Gastroesophageal sphincter (tissue), 4 donors: ENCODE measurements at regions not wholly inside any gene's neighbourhood (a gene's known extent, or its start where the extent isn't known, plus 50 kb on each side); places are given as distances from the start of the nearest gene placed in this dataset.

Experiments used
- ATAC-seq: fragments of 150-250 bp; one replicate; pipeline ENCODE4 v1.9.1; 2016; ENCODE audit warnings: mild to moderate bottlenecking, moderate library complexity
- H3K27ac ChIP-seq, 4 donors: fragments of 200-600 bp; sonication (generic) in 3 of 4; 1 replicate in 3 of 4; 2 replicates in 1 of 4; pipeline ENCODE4 v1.5.1; 2016 to 2019
- H3K27me3 ChIP-seq: fragments of 200-600 bp; sonication (generic); one replicate; pipeline ENCODE4 v1.5.1; 2019
- H3K36me3 ChIP-seq, 2 donors: fragments of 200-600 bp; sonication (generic); one replicate each; pipeline ENCODE4 v1.5.1; 2019; ENCODE audit warnings: control low read depth in 1 of 2
- H3K4me1 ChIP-seq, 3 donors: fragments of 200-600 bp; sonication (generic); 1 replicate in 2 of 3; 2 replicates in 1 of 3; pipeline ENCODE4 v1.5.1; 2016 to 2019; ENCODE audit warnings: control low read depth in 2 of 3
- H3K4me3 ChIP-seq, 2 donors: fragments of 200-600 bp; sonication (generic); one replicate each; pipeline ENCODE4 v1.5.1; 2019; ENCODE audit warnings: mild to moderate bottlenecking in 1 of 2, moderate library complexity in 1 of 2
- H3K9me3 ChIP-seq, 3 donors: fragments of 200-600 bp; sonication (generic); one replicate each; pipeline ENCODE4 v1.5.1; 2017 to 2019; ENCODE audit warnings: control low read depth in 2 of 3
- CTCF ChIP-seq, 4 experiments: fragments of 200-600 bp in 2 of 4; fragments of 450-650 bp in 2 of 4; sonication (generic) in 1 of 4; IDR thresholded peaks; one replicate each; pipeline ENCODE4 v1.5.1; 2017 to 2019; ENCODE audit warnings: antibody characterized with exemption in 4 of 4, mild to moderate bottlenecking in 2 of 4, moderate library complexity in 2 of 4
- EP300 ChIP-seq: sonication (generic); formaldehyde crosslinking; IDR thresholded peaks from one replicate; pipeline ENCODE4 v1.6.1; 2017; ENCODE audit warnings: antibody characterized with exemption, mild to moderate bottlenecking
- POLR2A ChIP-seq, 2 donors: fragments of 450-650 bp; IDR thresholded peaks; one replicate each; pipeline ENCODE4 v1.6.1; 2017; ENCODE audit warnings: antibody characterized with exemption in 2 of 2, mild to moderate bottlenecking in 2 of 2, moderate library complexity in 1 of 2
- POLR2AphosphoS5 ChIP-seq: sonication (generic); formaldehyde crosslinking; IDR thresholded peaks from one replicate; pipeline ENCODE4 v1.6.1; 2017; ENCODE audit warnings: antibody characterized with exemption
- WGBS, 2 donors: methylation state at CpG; one replicate each; pipeline ENCODE4 v1.1.5; 2018; ENCODE audit warnings: low coverage in 1 of 2; 5-methylcytosine and 5-hydroxymethylcytosine counted together

DNA sequence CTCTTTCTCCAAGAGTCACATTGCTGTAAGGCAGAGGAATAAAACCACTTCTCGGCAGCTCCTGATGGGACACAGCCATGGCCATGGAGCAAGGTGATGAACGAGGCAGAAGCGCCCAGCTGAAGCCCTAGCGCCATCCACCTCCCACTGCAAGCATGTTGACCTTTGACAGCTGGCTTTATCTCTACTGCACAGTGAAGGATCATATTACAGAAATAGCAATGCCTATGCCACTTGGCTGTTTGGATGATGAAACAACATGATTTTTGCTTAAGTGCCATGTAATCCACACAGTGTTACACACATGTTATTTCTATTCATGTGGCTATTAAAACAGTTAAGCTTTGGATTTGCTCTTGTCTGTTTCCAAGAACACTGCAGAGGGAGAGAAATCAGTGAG lies 167.7 kb downstream of the VAPA start:
- no peak overlapping the region for H3K27ac ChIP-seq
- H3K4me1 ChIP-seq: no peaks in the 10 kb centered on the region
- H3K4me3 ChIP-seq: no peak overlapping the region
- no peaks in the 10 kb centered on the region for H3K36me3 ChIP-seq
- ATAC-seq: no peak
- H3K27me3 ChIP-seq: no peaks in the 10 kb centered on the region
- H3K9me3 ChIP-seq: peaks cover 0 to 16% (median 0%) of the 10 kb centered on the region in 3 donors
- 67 to 100% methylated on average over 1 to 3 of the region's 4 CpGs for WGBS, 2 donors
- TF ChIP-seq POLR2AphosphoS5 (no peak), POLR2A (IDR thresholded peaks at IDR 0.05) (no peak), CTCF (IDR thresholded peaks at IDR 0.05) (no peak)

DNA sequence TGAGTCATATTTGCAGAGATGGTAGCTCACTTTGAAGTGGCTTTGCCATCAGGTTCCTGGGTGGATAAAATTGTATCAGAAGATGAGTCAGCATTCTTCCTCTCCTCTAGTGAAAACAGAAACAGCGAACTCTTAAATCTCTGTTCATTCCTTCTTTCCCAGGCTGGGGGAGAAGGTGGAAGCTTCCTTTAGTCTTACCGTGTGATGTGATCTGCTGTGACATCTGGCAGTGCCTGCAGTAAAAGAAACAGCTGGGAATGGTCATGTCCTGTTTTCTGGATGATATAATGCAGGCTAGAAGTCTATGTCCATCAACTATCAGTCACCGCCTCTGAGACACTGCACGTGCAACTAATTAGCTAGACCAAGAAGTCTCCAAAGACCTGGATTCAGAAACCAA lies 171.6 kb downstream of the VAPA start:
- H3K36me3 ChIP-seq: no peaks in the 10 kb centered on the region
- 51 to 54% methylated on average over 2 to 4 of the region's 4 CpGs for WGBS, 2 donors
- ATAC-seq: no peak
- H3K27me3 ChIP-seq: no peaks in the 10 kb centered on the region
- H3K9me3 ChIP-seq: peaks cover 0 to 16% (median 0%) of the 10 kb centered on the region in 3 donors
- no peak for TF ChIP-seq CTCF (IDR thresholded peaks at IDR 0.05)
- TF ChIP-seq POLR2A (IDR thresholded peaks at IDR 0.05): no peak
- no peak for TF ChIP-seq EP300
- TF ChIP-seq POLR2AphosphoS5: no peak
- no peak overlapping the region for H3K27ac ChIP-seq
- H3K4me1 ChIP-seq: no peaks in the 10 kb centered on the region
- H3K4me3 ChIP-seq: no peak overlapping the region

GRCh38 chr18:10085876-10086275 lies 172.1 kb downstream of the VAPA start:
- H3K4me1 ChIP-seq: no peaks in the 10 kb centered on the region
- no peaks in the 10 kb centered on the region for H3K36me3 ChIP-seq
- WGBS, 2 donors: 43 to 80% methylated on average over 1 to 3 of the region's 3 CpGs
- peaks cover 0 to 16% (median 0%) of the 10 kb centered on the region in 3 donors for H3K9me3 ChIP-seq
- no peak for ATAC-seq
- no peak for TF ChIP-seq EP300
- TF ChIP-seq CTCF (IDR thresholded peaks at IDR 0.05): no peak
- TF ChIP-seq POLR2AphosphoS5: no peak
- no peak for TF ChIP-seq POLR2A (IDR thresholded peaks at IDR 0.05)
- H3K4me3 ChIP-seq: no peak overlapping the region
- no peaks in the 10 kb centered on the region for H3K27me3 ChIP-seq
- H3K27ac ChIP-seq: no peak overlapping the region

- no peak for ATAC-seq
- WGBS, 2 donors: 81 to 97% methylated on average over 4 to 12 of the region's 13 CpGs
Observed at GRCh38 chr18:10086458-10087210, 172.8 kb downstream of the VAPA start.

GRCh38 chr18:10088734-10089133 lies 174.9 kb downstream of the VAPA start:
- TF ChIP-seq POLR2A (IDR thresholded peaks at IDR 0.05) (no peak), EP300 (no peak), CTCF (IDR thresholded peaks at IDR 0.05) (no peak), POLR2AphosphoS5 (no peak)
- Histone ChIP-seq H3K27me3 (no peaks in the 10 kb centered on the region), H3K9me3 (peaks cover 0 to under 1% (median 0%) of the 10 kb centered on the region in 3 donors), H3K36me3 (no peaks in the 10 kb centered on the region), H3K4me3 (no peak overlapping the region), H3K4me1 (no peaks in the 10 kb centered on the region), H3K27ac (no peak overlapping the region)
- WGBS, 2 donors: 83 to 87% methylated on average over 1 to 3 of the region's 3 CpGs
- ATAC-seq: no peak

More at GRCh38 chr18:10086458-10087210, 172.8 kb downstream of the VAPA start:
- TF ChIP-seq EP300: no peak
- TF ChIP-seq POLR2AphosphoS5: no peak
- TF ChIP-seq POLR2A (IDR thresholded peaks at IDR 0.05): no peak
- H3K4me3 ChIP-seq: no peak overlapping the region
- peaks cover 0 to 16% (median 0%) of the 10 kb centered on the region in 3 donors for H3K9me3 ChIP-seq
- H3K4me1 ChIP-seq: no peaks in the 10 kb centered on the region
- no peak overlapping the region for H3K27ac ChIP-seq
- H3K36me3 ChIP-seq: no peaks in the 10 kb centered on the region
- no peaks in the 10 kb centered on the region for H3K27me3 ChIP-seq
